ENCODE measurements at regions not wholly inside any gene's neighbourhood (a gene's known extent, or its start where the extent isn't known, plus 50 kb on each side); places are given as distances from the start of the nearest gene placed in this dataset.
A peak's percentile ranks its signal among the peaks of the same experiment; 100 is the strongest.

- no peak for TF ChIP-seq CTCF (IDR thresholded peaks at IDR 0.05)
- H3K36me3 ChIP-seq (replicated peaks in 1 of 2; ENCODE audit: control insufficient read depth in 1 of 2, insufficient read depth in 2 of 2, low read length in 2 of 2): no peaks in the 10 kb centered on the region
- peak overlapping the region in 2 of 7 donors; percentile 8 to 16 for H3K27ac Mint-ChIP-seq
Measured at GRCh38 chr1:60920561-60920960, 161.8 kb upstream of the NFIA start.

GRCh38 chr1:60918867-60919266 is 163.5 kb upstream of the NFIA start:
- no peak overlapping the region for H3K27ac ChIP-seq (ENCODE audit: low read depth in 1 of 2, low read length in 2 of 2)
- H3K27me3 Mint-ChIP-seq (ENCODE audit: low read depth in 3 of 3): peaks cover 0 to 2% (median 0%) of the 10 kb centered on the region in 3 donors
- peaks cover 50% of the 10 kb centered on the region for H3K4me1 Mint-ChIP-seq
- H3K4me3 Mint-ChIP-seq: no peak overlapping the region
- no peaks in the 10 kb centered on the region for H4K20me1 ChIP-seq (ENCODE audit: insufficient read depth, low read length)
- no peaks in the 10 kb centered on the region for H3K79me2 ChIP-seq (ENCODE audit: insufficient read depth, low read length)
- no peak overlapping the region for H3K9ac ChIP-seq (ENCODE audit: insufficient read depth, low read length, poor library complexity, severe bottlenecking)
- no peak overlapping the region for H3K4me2 ChIP-seq (replicated peaks; ENCODE audit: extremely low read depth, low read length, poor library complexity, severe bottlenecking)
- H3K4me3 ChIP-seq (replicated peaks in 1 of 3; ENCODE audit: low read depth in 2 of 3, low read length in 3 of 3): no peak overlapping the region
- H3K36me3 ChIP-seq (replicated peaks in 1 of 2; ENCODE audit: control insufficient read depth in 1 of 2, insufficient read depth in 2 of 2, low read length in 2 of 2): no peaks in the 10 kb centered on the region
- DNase-seq: no peak
- H3K27ac Mint-ChIP-seq: peak overlapping the region in 1 of 7 donors; percentile 10
- no peak overlapping the region for H2AFZ ChIP-seq (ENCODE audit: insufficient read depth, low read depth, low read length, poor library complexity, severe bottlenecking)
- peaks cover 43 to 46% of the 10 kb centered on the region in 2 donors for H3K4me1 ChIP-seq (ENCODE audit: control insufficient read depth in 1 of 2, insufficient read depth in 2 of 2, low read length in 2 of 2)
- H3K27me3 ChIP-seq (ENCODE audit: control insufficient read depth in 2 of 2, insufficient read depth in 2 of 2, low read length in 2 of 2): no peaks in the 10 kb centered on the region
- no peak for TF ChIP-seq CTCF (IDR thresholded peaks at IDR 0.05)
- H3K9me3 ChIP-seq (replicated peaks in 1 of 2; ENCODE audit: control insufficient read depth in 1 of 2, insufficient read depth in 1 of 2, low read length in 2 of 2): no peaks in the 10 kb centered on the region
- no CpG with 5 or more reads among the region's 1 CpG for WGBS (ENCODE audit: insufficient coverage)
- intact Hi-C loops (cut with micrococcal nuclease): no loop called here
- H3K36me3 Mint-ChIP-seq: no peaks in the 10 kb centered on the region
- no peaks in the 10 kb centered on the region for H3K9me3 Mint-ChIP-seq

More at GRCh38 chr1:60920561-60920960, 161.8 kb upstream of the NFIA start:
- Histone ChIP-seq H2AFZ (ENCODE audit: insufficient read depth, low read depth, low read length, poor library complexity, severe bottlenecking) (no peak overlapping the region), H3K4me1 (ENCODE audit: control insufficient read depth in 1 of 2, insufficient read depth in 2 of 2, low read length in 2 of 2) (peaks cover 52 to 53% of the 10 kb centered on the region in 2 donors), H4K20me1 (ENCODE audit: insufficient read depth, low read length) (no peaks in the 10 kb centered on the region), H3K4me2 (replicated peaks; ENCODE audit: extremely low read depth, low read length, poor library complexity, severe bottlenecking) (no peak overlapping the region), H3K27me3 (ENCODE audit: control insufficient read depth in 2 of 2, insufficient read depth in 2 of 2, low read length in 2 of 2) (no peaks in the 10 kb centered on the region), H3K9me3 (replicated peaks in 1 of 2; ENCODE audit: control insufficient read depth in 1 of 2, insufficient read depth in 1 of 2, low read length in 2 of 2) (no peaks in the 10 kb centered on the region), H3K4me3 (replicated peaks in 1 of 3; ENCODE audit: low read depth in 2 of 3, low read length in 3 of 3) (no peak overlapping the region), H3K9ac (ENCODE audit: insufficient read depth, low read length, poor library complexity, severe bottlenecking) (no peak overlapping the region), H3K79me2 (ENCODE audit: insufficient read depth, low read length) (no peaks in the 10 kb centered on the region), H3K27ac (ENCODE audit: low read depth in 1 of 2, low read length in 2 of 2) (peak overlapping the region in 1 of 2 donors; percentile 77)
- Mint-ChIP-seq H3K4me3 (no peak overlapping the region), H3K9me3 (no peaks in the 10 kb centered on the region), H3K4me1 (peaks cover 60% of the 10 kb centered on the region), H3K27me3 (ENCODE audit: low read depth in 3 of 3) (peaks cover 0 to 2% (median 0%) of the 10 kb centered on the region in 3 donors), H3K36me3 (no peaks in the 10 kb centered on the region)
- intact Hi-C loops (cut with micrococcal nuclease): no loop called here
- 100% methylated on average over 1 of the region's 2 CpGs for WGBS (ENCODE audit: insufficient coverage)
- no peak for DNase-seq
